Esophagus muscularis mucosa (tissue), 4 donors: ENCODE measurements at regions not wholly inside any gene's neighbourhood (a gene's known extent, or its start where the extent isn't known, plus 50 kb on each side); places are given as distances from the start of the nearest gene placed in this dataset.

ENCODE experiments used
- DNase-seq: peaks from one replicate; pipeline ENCODE4 v3.0.0-alpha.2; 2017; ENCODE audit errors: extremely low spot score
- H3K27ac ChIP-seq, 4 donors: fragments of 200-600 bp; sonication (generic); replicated peaks in 1 of 4; 1 replicate in 3 of 4; 2 replicates in 1 of 4; pipeline ENCODE4 v1.5.1; 2016 to 2019; ENCODE audit warnings: mild to moderate bottlenecking in 1 of 4
- H3K27me3 ChIP-seq, 4 donors: fragments of 200-600 bp; sonication (generic); one replicate each; pipeline versions ENCODE4 v1.5.1 to v1.6.0; 2016 to 2019
- H3K36me3 ChIP-seq, 4 donors: fragments of 200-600 bp; sonication (generic); one replicate each; pipeline ENCODE4 v1.5.1; 2016 to 2019
- H3K4me1 ChIP-seq, 4 donors: fragments of 200-600 bp; sonication (generic); one replicate each; pipeline ENCODE4 v1.5.1; 2016 to 2019
- H3K4me3 ChIP-seq, 4 donors: fragments of 200-600 bp; sonication (generic); 1 replicate in 2 of 4; 2 replicates in 2 of 4; pipeline ENCODE4 v1.5.1; 2016 to 2019; ENCODE audit warnings: mild to moderate bottlenecking in 4 of 4, moderate library complexity in 1 of 4
- H3K9me3 ChIP-seq, 4 donors: fragments of 200-600 bp; sonication (generic); 1 replicate in 3 of 4; 2 replicates in 1 of 4; pipeline ENCODE4 v1.5.1; 2016 to 2019
- CTCF ChIP-seq, 3 experiments: fragments of 200-600 bp in 2 of 3; fragments of 450-650 bp in 1 of 3; sonication (generic) in 2 of 3; IDR thresholded peaks; one replicate each; pipeline ENCODE4 v1.5.1; 2017 to 2019; ENCODE audit warnings: antibody characterized with exemption in 3 of 3, mild to moderate bottlenecking in 2 of 3, moderate library complexity in 1 of 3
- EP300 ChIP-seq: sonication (generic); formaldehyde crosslinking; IDR thresholded peaks from one replicate; pipeline ENCODE4 v1.6.1; 2017; ENCODE audit warnings: antibody characterized with exemption
- POLR2A ChIP-seq: fragments of 450-650 bp; IDR thresholded peaks from one replicate; pipeline ENCODE4 v1.6.1; 2017; ENCODE audit warnings: antibody characterized with exemption, moderate library complexity, mild to moderate bottlenecking, low read depth
- POLR2AphosphoS5 ChIP-seq, 2 donors: sonication (generic); formaldehyde crosslinking; IDR thresholded peaks; one replicate each; pipeline ENCODE4 v1.6.1; 2017; ENCODE audit warnings: antibody characterized with exemption in 2 of 2
- WGBS: methylation state at CpG from one replicate; pipeline ENCODE4 v1.1.5; 2018; 5-methylcytosine and 5-hydroxymethylcytosine counted together
- intact Hi-C: fragments of 100-400 bp; cut with DNase I; formaldehyde crosslinking; loops from one replicate; pipeline ENCODE4 v1.15.1; 2023

- H3K27ac ChIP-seq: no peak overlapping the region
- intact Hi-C loops: no loop called here
- H3K36me3 ChIP-seq: no peaks in the 10 kb centered on the region
- H3K9me3 ChIP-seq: no peaks in the 10 kb centered on the region
- H3K4me1 ChIP-seq: no peaks in the 10 kb centered on the region
- no peaks in the 10 kb centered on the region for H3K27me3 ChIP-seq
- TF ChIP-seq EP300: no peak
- TF ChIP-seq POLR2A: no peak
- no peak for TF ChIP-seq CTCF (IDR thresholded peaks at IDR 0.05)
- no peak for TF ChIP-seq POLR2AphosphoS5 (IDR thresholded peaks at IDR 0.05)
- no peak overlapping the region for H3K4me3 ChIP-seq
- DNase-seq: no peak
- WGBS: 88% methylated on average over 1 of the region's 1 CpG
Measured at GRCh38 chr4:58477950-58478349, 1367.8 kb upstream of the IGFBP7 start.

DNA sequence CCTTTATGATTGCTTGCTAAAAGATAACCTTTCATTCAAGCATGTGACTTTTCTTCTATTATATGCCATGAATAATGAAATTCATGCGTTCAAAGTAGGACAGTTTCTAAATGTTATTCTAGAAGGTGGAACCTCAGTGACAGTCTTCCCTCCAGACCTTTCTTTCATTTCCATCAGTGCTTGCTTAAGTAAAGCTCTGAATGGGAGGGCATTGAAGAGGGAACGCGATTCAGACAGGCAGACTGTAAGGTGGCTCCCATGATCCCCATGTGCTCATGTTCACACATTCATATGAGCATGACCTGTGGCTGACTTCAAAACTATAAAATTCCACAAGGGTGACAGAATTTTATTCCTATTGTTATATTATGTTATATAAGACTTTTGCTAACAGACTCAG is 1367.3 kb upstream of the IGFBP7 start:
- TF ChIP-seq CTCF (IDR thresholded peaks at IDR 0.05): no peak
- TF ChIP-seq EP300: no peak
- TF ChIP-seq POLR2A: no peak
- no peak for TF ChIP-seq POLR2AphosphoS5 (IDR thresholded peaks at IDR 0.05)
- Histone ChIP-seq H3K9me3 (no peaks in the 10 kb centered on the region), H3K27me3 (no peaks in the 10 kb centered on the region), H3K36me3 (no peaks in the 10 kb centered on the region), H3K4me1 (no peaks in the 10 kb centered on the region), H3K27ac (no peak overlapping the region), H3K4me3 (no peak overlapping the region)
- intact Hi-C loops: no loop called here
- WGBS: 98% methylated on average over 3 of the region's 3 CpGs
- DNase-seq: no peak

- Histone ChIP-seq H3K27me3 (no peaks in the 10 kb centered on the region), H3K36me3 (no peaks in the 10 kb centered on the region), H3K9me3 (no peaks in the 10 kb centered on the region), H3K4me1 (no peaks in the 10 kb centered on the region), H3K27ac (no peak overlapping the region), H3K4me3 (no peak overlapping the region)
- 91% methylated on average over 2 of the region's 2 CpGs for WGBS
- no peak for TF ChIP-seq CTCF (IDR thresholded peaks at IDR 0.05)
- no peak for TF ChIP-seq POLR2AphosphoS5 (IDR thresholded peaks at IDR 0.05)
- no peak for TF ChIP-seq POLR2A
- no peak for TF ChIP-seq EP300
- intact Hi-C loops: no loop called here
- DNase-seq: no peak
Measured at GRCh38 chr4:58475097-58475496, 1364.9 kb upstream of the IGFBP7 start.

DNA sequence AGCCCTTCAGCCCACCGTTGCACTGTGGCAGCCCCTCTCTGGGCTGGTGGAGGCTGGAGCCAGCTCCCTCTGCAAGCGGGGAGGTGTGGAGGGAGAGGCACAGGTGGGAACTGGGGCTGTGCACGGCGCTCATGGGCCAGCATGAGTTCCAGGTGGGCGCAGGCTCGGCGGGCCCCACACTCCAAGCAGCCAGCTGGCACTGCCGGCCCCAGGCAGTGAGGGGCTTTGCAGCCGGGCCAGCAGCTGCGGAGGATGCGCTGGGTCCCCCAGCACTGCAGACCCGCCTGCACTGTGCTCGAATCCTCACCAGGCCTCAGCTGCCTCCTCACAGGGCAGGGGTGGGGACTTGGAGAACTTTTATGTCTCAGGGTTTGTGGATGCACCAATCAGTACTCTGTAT is 1354.8 kb upstream of the IGFBP7 start:
- Histone ChIP-seq H3K27ac (no peak overlapping the region), H3K27me3 (no peaks in the 10 kb centered on the region), H3K4me1 (no peaks in the 10 kb centered on the region), H3K4me3 (no peak overlapping the region), H3K36me3 (no peaks in the 10 kb centered on the region), H3K9me3 (no peaks in the 10 kb centered on the region)
- DNase-seq: no peak
- WGBS: 83% methylated on average over 1 of the region's 13 CpGs
- intact Hi-C loops: no loop called here
- TF ChIP-seq EP300 (no peak), POLR2AphosphoS5 (IDR thresholded peaks at IDR 0.05) (no peak), CTCF (IDR thresholded peaks at IDR 0.05) (no peak), POLR2A (no peak)

- Histone ChIP-seq H3K4me1 (no peaks in the 10 kb centered on the region), H3K36me3 (no peaks in the 10 kb centered on the region), H3K27me3 (no peaks in the 10 kb centered on the region), H3K27ac (no peak overlapping the region), H3K9me3 (no peaks in the 10 kb centered on the region), H3K4me3 (no peak overlapping the region)
- intact Hi-C loops: no loop called here
- TF ChIP-seq POLR2A (no peak), POLR2AphosphoS5 (IDR thresholded peaks at IDR 0.05) (no peak), EP300 (no peak), CTCF (IDR thresholded peaks at IDR 0.05) (no peak)
- no peak for DNase-seq
- WGBS: 99% methylated on average over 5 of the region's 26 CpGs
Measured at GRCh38 chr4:58456727-58457384, 1346.7 kb upstream of the IGFBP7 start.
